ENCODE measurements at regions not wholly inside any gene's neighbourhood (a gene's known extent, or its start where the extent isn't known, plus 50 kb on each side); places are given as distances from the start of the nearest gene placed in this dataset.
A peak's percentile ranks its signal among the peaks of the same experiment; 100 is the strongest.

DNA sequence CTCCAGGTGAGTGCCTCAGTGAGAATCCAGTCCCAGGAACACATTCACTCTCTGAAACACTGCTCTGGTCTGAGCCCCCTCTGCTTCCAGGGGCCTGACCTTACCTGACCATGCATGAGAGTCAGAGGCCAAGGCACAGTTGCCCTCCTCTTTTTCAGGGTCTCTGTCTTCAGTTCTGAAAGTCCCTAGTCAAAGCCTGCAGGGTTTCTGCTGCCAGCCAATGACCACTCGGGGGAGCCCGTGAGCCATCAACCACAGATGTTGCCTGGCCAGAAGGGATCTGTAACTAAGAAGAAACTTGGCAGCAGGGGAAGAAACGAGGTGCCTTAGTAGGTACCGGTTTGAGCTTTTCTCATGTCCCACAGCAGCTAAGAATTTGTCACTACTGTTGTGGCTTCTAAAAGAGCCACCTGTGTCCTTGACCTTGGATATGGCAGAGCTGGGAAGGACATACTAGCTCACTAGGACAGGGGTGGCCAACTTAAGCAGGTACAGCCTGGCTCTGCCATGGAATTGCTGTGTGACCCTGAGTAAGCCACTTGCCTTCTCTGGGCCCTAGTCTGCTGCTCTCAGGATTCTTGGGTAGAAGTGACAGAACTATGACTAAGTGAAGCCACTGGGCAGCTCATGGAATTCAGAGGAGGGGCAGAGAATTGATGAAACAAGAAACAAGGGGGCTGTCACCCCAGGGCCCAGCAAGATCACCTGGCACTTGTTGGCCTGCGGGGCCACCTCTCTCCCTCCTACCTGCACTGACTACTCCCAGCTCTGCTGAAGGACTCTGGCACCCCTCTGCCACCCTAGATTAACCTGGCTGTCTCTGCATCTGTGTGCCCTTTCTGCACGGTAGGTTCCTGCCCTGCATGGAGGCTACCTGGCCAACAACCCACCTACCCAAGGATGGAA, 83.8 kb upstream of the GPR26 start:
- no peaks in the 10 kb centered on the region for H3K4me1 Mint-ChIP-seq (ENCODE audit: low read depth)
- no peaks in the 10 kb centered on the region for H3K9me3 Mint-ChIP-seq
- peak; percentile 46 for DNase-seq (ENCODE audit: low spot score)
- H3K27ac Mint-ChIP-seq, result no peak overlapping the region
- no peak overlapping the region for H3K4me3 Mint-ChIP-seq
- H3K27me3 Mint-ChIP-seq (ENCODE audit: insufficient read depth), result peaks cover 14% of the 10 kb centered on the region
- no peaks in the 10 kb centered on the region for H3K36me3 Mint-ChIP-seq (ENCODE audit: low read depth)
- intact Hi-C loops (cut with micrococcal nuclease), result loop anchor here (1.0 kb wide), 3 partner anchors 385 to 821 kb away; no protein-coding TSS in a partner anchor

DNA sequence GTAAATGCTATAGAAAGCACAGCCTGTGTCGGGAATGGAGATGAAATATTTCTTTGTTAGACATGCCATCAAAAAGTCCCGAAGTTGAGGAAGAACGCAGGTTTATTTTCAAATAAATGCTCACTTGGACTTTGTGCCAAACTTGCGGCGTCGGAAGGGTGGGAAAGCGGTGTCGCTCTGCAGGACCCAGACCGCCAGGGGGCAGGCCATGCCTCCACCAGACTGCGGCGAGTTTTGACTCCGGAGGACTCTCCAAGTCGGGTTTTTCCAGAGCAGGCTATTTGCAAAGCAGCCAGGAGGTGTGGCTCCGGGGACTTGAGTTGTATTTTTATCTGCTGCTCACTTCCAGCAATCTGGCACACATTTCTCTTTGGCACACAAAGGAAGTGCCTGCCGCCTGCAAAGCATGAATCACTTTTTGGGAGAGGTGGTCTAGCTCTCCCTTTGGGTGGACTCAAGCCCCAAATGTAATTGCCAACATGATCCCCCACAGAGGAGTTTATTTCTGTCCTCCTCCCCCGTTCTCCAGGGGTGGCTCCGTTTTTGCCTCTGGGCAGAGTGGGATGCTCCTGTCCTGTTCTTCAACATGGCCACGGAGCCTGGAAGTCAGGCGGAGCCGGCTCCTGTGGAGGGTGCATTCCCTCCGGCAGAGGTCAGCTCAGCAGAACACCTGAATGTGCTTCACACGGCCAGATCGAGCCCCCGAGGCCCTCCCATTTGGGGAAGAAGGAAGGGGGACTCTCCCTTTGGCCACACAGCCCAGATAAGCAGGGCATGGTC, 82.3 kb upstream of the GPR26 start:
- Mint-ChIP-seq H3K4me3 (no peak overlapping the region), H3K36me3 (ENCODE audit: low read depth) (no peaks in the 10 kb centered on the region), H3K27ac (no peak overlapping the region), H3K9me3 (no peaks in the 10 kb centered on the region), H3K27me3 (ENCODE audit: insufficient read depth) (peaks cover 14% of the 10 kb centered on the region), H3K4me1 (ENCODE audit: low read depth) (no peaks in the 10 kb centered on the region)
- peak; percentile 5 for DNase-seq (ENCODE audit: low spot score)
- intact Hi-C loops (cut with micrococcal nuclease), result no loop called here

DNA sequence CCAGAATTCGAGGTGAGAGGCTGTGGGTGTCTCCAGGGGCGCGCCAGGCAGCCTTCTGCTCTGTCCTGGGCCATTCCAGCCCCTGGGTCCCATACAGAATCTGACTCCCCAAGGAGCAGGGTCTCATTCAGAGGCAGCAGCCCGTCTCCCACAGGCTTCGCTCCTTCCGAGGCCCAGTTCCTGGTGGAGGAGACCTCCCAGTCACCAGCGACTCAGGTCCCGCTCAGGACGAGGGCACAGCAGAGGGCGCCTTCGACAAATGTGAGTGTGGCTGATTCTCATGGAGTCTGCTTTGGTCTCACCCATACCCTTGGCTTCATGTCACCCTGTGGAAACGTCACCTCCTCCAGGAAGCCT, 81.8 kb upstream of the GPR26 start:
- no peaks in the 10 kb centered on the region for H3K9me3 Mint-ChIP-seq
- DNase-seq (ENCODE audit: low spot score), result no peak
- H3K36me3 Mint-ChIP-seq (ENCODE audit: low read depth), result no peaks in the 10 kb centered on the region
- H3K27me3 Mint-ChIP-seq (ENCODE audit: insufficient read depth), result peaks cover 14% of the 10 kb centered on the region
- intact Hi-C loops (cut with micrococcal nuclease), result no loop called here
- H3K4me1 Mint-ChIP-seq (ENCODE audit: low read depth), result no peaks in the 10 kb centered on the region
- H3K27ac Mint-ChIP-seq, result no peak overlapping the region
- H3K4me3 Mint-ChIP-seq, result no peak overlapping the region

GRCh38 chr10:123585477-123586445, 80.4 kb upstream of the GPR26 start:
- Mint-ChIP-seq H3K4me3 (no peak overlapping the region), H3K9me3 (no peaks in the 10 kb centered on the region), H3K27me3 (ENCODE audit: insufficient read depth) (peaks cover 13% of the 10 kb centered on the region), H3K4me1 (ENCODE audit: low read depth) (no peaks in the 10 kb centered on the region), H3K27ac (no peak overlapping the region), H3K36me3 (ENCODE audit: low read depth) (no peaks in the 10 kb centered on the region)
- intact Hi-C loops (cut with micrococcal nuclease), result no loop called here
- DNase-seq (ENCODE audit: low spot score), result no peak

DNA sequence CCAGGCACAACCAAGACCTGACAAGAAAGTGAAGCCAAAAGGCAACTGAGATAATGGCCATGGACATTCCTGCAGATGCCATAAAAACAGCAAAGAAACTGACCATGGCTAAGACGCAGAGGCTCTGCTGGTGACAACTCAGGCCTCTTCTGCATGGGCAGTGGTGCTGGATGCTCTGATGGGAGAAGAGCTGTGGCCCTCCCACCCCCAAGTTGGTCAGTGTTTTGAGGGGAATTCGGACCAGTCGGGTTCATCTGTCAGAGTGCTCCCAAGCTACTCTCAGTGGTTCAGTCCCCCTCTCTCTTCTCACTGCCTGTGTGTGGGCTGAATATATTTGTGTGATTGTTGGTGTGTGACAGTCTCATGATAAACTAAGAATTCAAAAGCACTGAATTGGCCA, 79.0 kb upstream of the GPR26 start:
- no peak for DNase-seq (ENCODE audit: low spot score)
- Mint-ChIP-seq H3K36me3 (ENCODE audit: low read depth) (no peaks in the 10 kb centered on the region), H3K27ac (no peak overlapping the region), H3K9me3 (no peaks in the 10 kb centered on the region), H3K4me3 (no peak overlapping the region), H3K27me3 (ENCODE audit: insufficient read depth) (peaks cover 13% of the 10 kb centered on the region), H3K4me1 (ENCODE audit: low read depth) (no peaks in the 10 kb centered on the region)
- intact Hi-C loops (cut with micrococcal nuclease), result no loop called here

GRCh38 chr10:123588386-123588914, 77.7 kb upstream of the GPR26 start:
- no peaks in the 10 kb centered on the region for H3K4me1 Mint-ChIP-seq (ENCODE audit: low read depth)
- no peaks in the 10 kb centered on the region for H3K36me3 Mint-ChIP-seq (ENCODE audit: low read depth)
- H3K9me3 Mint-ChIP-seq, result no peaks in the 10 kb centered on the region
- H3K4me3 Mint-ChIP-seq, result no peak overlapping the region
- no peak overlapping the region for H3K27ac Mint-ChIP-seq
- no peak for DNase-seq (ENCODE audit: low spot score)
- H3K27me3 Mint-ChIP-seq (ENCODE audit: insufficient read depth), result peaks cover 10% of the 10 kb centered on the region
- intact Hi-C loops (cut with micrococcal nuclease), result no loop called here

- Mint-ChIP-seq H3K27ac (no peak overlapping the region), H3K4me1 (ENCODE audit: low read depth) (no peaks in the 10 kb centered on the region), H3K27me3 (ENCODE audit: insufficient read depth) (no peaks in the 10 kb centered on the region), H3K36me3 (ENCODE audit: low read depth) (no peaks in the 10 kb centered on the region), H3K9me3 (no peaks in the 10 kb centered on the region), H3K4me3 (no peak overlapping the region)
- intact Hi-C loops (cut with micrococcal nuclease), result no loop called here
- DNase-seq (ENCODE audit: low spot score), result no peak
Measured at GRCh38 chr10:123595661-123596060, 70.5 kb upstream of the GPR26 start.

- Mint-ChIP-seq H3K4me1 (ENCODE audit: low read depth) (no peaks in the 10 kb centered on the region), H3K36me3 (ENCODE audit: low read depth) (no peaks in the 10 kb centered on the region), H3K9me3 (peaks cover 6% of the 10 kb centered on the region), H3K27me3 (ENCODE audit: insufficient read depth) (no peaks in the 10 kb centered on the region), H3K27ac (no peak overlapping the region), H3K4me3 (no peak overlapping the region)
- intact Hi-C loops (cut with micrococcal nuclease), result no loop called here
- no peak for DNase-seq (ENCODE audit: low spot score)
Measured at GRCh38 chr10:123597676-123598075, 68.5 kb upstream of the GPR26 start.

DNA sequence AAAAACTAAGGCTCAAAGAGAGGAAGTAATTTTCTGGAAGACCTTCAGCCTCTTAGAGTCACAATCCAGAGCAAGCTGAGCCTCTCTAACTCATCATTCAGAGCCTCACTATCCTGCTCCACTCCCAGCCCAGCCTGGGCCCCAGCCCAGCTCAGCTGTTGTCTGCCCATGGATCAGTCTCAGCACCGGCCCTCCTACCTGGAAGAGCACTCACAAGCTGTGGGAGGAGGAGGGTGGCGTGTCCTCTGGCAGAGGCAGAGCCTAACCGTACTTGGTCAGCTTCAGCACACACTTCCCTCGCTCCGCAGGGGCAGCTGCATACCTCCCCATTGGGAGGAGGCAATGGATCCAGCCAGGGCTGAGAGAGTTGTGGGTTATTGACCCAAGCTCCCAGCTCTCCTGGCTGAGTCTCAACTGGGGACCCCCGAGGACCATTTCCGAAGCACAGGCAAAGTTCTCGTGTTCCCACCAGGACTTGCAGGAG, 66.7 kb upstream of the GPR26 start:
- Mint-ChIP-seq H3K4me1 (ENCODE audit: low read depth) (no peaks in the 10 kb centered on the region), H3K27ac (no peak overlapping the region), H3K4me3 (no peak overlapping the region), H3K9me3 (peaks cover 6% of the 10 kb centered on the region), H3K36me3 (ENCODE audit: low read depth) (no peaks in the 10 kb centered on the region), H3K27me3 (ENCODE audit: insufficient read depth) (no peaks in the 10 kb centered on the region)
- no peak for DNase-seq (ENCODE audit: low spot score)
- intact Hi-C loops (cut with micrococcal nuclease), result no loop called here

- intact Hi-C loops (cut with micrococcal nuclease), result no loop called here
- Mint-ChIP-seq H3K9me3 (peaks cover 6% of the 10 kb centered on the region), H3K4me1 (ENCODE audit: low read depth) (no peaks in the 10 kb centered on the region), H3K4me3 (no peak overlapping the region), H3K27me3 (ENCODE audit: insufficient read depth) (no peaks in the 10 kb centered on the region), H3K36me3 (ENCODE audit: low read depth) (no peaks in the 10 kb centered on the region), H3K27ac (no peak overlapping the region)
- DNase-seq (ENCODE audit: low spot score), result no peak
Measured at GRCh38 chr10:123600177-123600576, 66.0 kb upstream of the GPR26 start.

- no peaks in the 10 kb centered on the region for H3K27me3 Mint-ChIP-seq (ENCODE audit: insufficient read depth)
- no peaks in the 10 kb centered on the region for H3K36me3 Mint-ChIP-seq (ENCODE audit: low read depth)
- peaks cover 6% of the 10 kb centered on the region for H3K9me3 Mint-ChIP-seq
- H3K4me3 Mint-ChIP-seq, result no peak overlapping the region
- no peaks in the 10 kb centered on the region for H3K4me1 Mint-ChIP-seq (ENCODE audit: low read depth)
- DNase-seq (ENCODE audit: low spot score), result no peak
- intact Hi-C loops (cut with micrococcal nuclease), result no loop called here
- no peak overlapping the region for H3K27ac Mint-ChIP-seq
Measured at GRCh38 chr10:123603130-123603529, 63.0 kb upstream of the GPR26 start.

GRCh38 chr10:123604506-123604905, 61.6 kb upstream of the GPR26 start:
- intact Hi-C loops (cut with micrococcal nuclease), result no loop called here
- H3K4me1 Mint-ChIP-seq (ENCODE audit: low read depth), result no peaks in the 10 kb centered on the region
- H3K4me3 Mint-ChIP-seq, result no peak overlapping the region

More at GRCh38 chr10:123604506-123604905, 61.6 kb upstream of the GPR26 start:
- Mint-ChIP-seq H3K36me3 (ENCODE audit: low read depth) (no peaks in the 10 kb centered on the region), H3K27ac (no peak overlapping the region), H3K9me3 (peaks cover 6% of the 10 kb centered on the region), H3K27me3 (ENCODE audit: insufficient read depth) (no peaks in the 10 kb centered on the region)
- DNase-seq (ENCODE audit: low spot score), result no peak
